ENCODE measurements at regions not wholly inside any gene's neighbourhood (a gene's known extent, or its start where the extent isn't known, plus 50 kb on each side); places are given as distances from the start of the nearest gene placed in this dataset.

DNA sequence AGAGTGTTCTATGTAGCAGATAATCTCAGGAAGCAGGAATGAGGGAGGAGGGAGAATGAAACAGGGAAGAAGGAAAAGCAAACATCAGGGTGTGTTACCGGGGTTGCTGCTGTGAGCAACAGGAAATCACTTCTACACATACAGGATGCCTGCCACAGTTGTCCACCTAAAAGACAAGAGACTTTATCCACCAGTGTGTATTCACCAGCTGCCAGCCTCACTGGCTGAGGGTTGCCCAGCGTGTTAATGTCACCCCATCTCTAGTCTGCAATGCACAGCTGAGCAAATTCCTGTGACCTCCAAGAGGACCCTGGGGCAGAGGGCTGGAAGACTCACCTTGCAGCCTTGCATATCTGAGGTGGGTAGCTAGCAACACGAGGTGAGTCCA is 183.7 kb downstream of the GPAM start:
- no peaks in the 10 kb centered on the region for H3K9me3 Mint-ChIP-seq (ENCODE audit: insufficient read depth)
- H4K20me1 ChIP-seq (ENCODE audit: control insufficient read depth, insufficient read depth, low read length, poor library complexity, severe bottlenecking): no peaks in the 10 kb centered on the region
- POLR2A ChIA-PET: no interaction called here
- H3K9me3 ChIP-seq (ENCODE audit: control extremely low read depth in 1 of 3, control insufficient read depth in 2 of 3, insufficient read depth in 1 of 3, low read length in 2 of 3): no peaks in the 10 kb centered on the region
- WGBS (ENCODE audit: insufficient coverage): 83% methylated on average over 1 of the region's 3 CpGs
- H3K4me1 ChIP-seq (ENCODE audit: control insufficient read depth in 2 of 2, insufficient read depth in 2 of 2, low read length in 2 of 2): no peaks in the 10 kb centered on the region
- H2AFZ ChIP-seq (ENCODE audit: insufficient read depth, low read depth, low read length, poor library complexity, severe bottlenecking): no peak overlapping the region
- intact Hi-C loops (cut with micrococcal nuclease): no loop called here
- ATAC-seq (ENCODE audit: low read depth): no peak
- no peaks in the 10 kb centered on the region for H3K4me1 Mint-ChIP-seq
- no peak for DNase-seq
- no peak overlapping the region for H3K4me3 ChIP-seq (ENCODE audit: control extremely low read depth in 1 of 5, extremely low read depth in 1 of 5, insufficient read depth in 1 of 5, low read depth in 2 of 5, low read length in 4 of 5)
- TF ChIP-seq EZH2 (IDR thresholded peaks at IDR 0.05; ENCODE audit: borderline replicate concordance, insufficient read depth, low read depth, low read length, poor library complexity, severe bottlenecking): no peak
- TF ChIP-seq, protein P1, sequence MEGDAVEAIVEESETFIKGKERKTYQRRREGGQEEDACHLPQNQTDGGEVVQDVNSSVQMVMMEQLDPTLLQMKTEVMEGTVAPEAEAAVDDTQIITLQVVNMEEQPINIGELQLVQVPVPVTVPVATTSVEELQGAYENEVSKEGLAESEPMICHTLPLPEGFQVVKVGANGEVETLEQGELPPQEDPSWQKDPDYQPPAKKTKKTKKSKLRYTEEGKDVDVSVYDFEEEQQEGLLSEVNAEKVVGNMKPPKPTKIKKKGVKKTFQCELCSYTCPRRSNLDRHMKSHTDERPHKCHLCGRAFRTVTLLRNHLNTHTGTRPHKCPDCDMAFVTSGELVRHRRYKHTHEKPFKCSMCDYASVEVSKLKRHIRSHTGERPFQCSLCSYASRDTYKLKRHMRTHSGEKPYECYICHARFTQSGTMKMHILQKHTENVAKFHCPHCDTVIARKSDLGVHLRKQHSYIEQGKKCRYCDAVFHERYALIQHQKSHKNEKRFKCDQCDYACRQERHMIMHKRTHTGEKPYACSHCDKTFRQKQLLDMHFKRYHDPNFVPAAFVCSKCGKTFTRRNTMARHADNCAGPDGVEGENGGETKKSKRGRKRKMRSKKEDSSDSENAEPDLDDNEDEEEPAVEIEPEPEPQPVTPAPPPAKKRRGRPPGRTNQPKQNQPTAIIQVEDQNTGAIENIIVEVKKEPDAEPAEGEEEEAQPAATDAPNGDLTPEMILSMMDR (IDR thresholded peaks at IDR 0.05): no peak
- peaks cover 12% of the 10 kb centered on the region for H3K27me3 Mint-ChIP-seq
- H3K27ac Mint-ChIP-seq: no peak overlapping the region
- no peak overlapping the region for H3K4me3 Mint-ChIP-seq
- CTCF ChIA-PET: no interaction called here
- peaks cover 0 to 3% (median 0%) of the 10 kb centered on the region in 4 experiments for H3K27me3 ChIP-seq (replicated peaks in 1 of 4; ENCODE audit: control extremely low read depth in 1 of 4, control insufficient read depth in 3 of 4, insufficient read depth in 4 of 4, low read length in 3 of 4)
- H3K79me2 ChIP-seq (ENCODE audit: control insufficient read depth, insufficient read depth, low read length): no peaks in the 10 kb centered on the region
- no peaks in the 10 kb centered on the region for H3K36me3 ChIP-seq (replicated peaks in 1 of 2; ENCODE audit: control extremely low read depth in 1 of 2, control insufficient read depth in 1 of 2, extremely low read depth in 1 of 2, insufficient read depth in 2 of 2, low read length in 1 of 2)
- no peak overlapping the region for H3K4me2 ChIP-seq (replicated peaks; ENCODE audit: low read depth, low read length, poor library complexity, severe bottlenecking)
- H3K27ac ChIP-seq (ENCODE audit: low read length in 2 of 2): no peak overlapping the region
- H3K9ac ChIP-seq (ENCODE audit: low read length): no peak overlapping the region

DNA sequence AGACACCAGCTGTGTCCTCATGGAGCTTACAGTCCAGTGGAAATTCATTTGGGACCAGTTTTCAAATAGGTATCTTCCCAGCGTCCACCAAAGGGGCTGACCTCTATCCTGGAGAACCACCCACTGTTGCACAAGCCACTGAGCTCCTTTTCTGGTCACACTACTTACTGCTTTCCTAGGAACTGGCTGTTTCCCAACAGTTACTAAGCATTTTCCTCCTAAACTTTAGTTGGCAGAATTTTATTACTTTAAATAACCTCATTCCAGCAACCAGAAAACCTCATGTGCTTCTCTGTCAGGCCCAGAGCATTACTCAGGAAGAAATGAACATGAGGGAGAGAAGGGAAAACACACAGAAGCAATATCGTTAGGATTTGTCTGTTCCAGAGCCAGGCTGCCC is 183.1 kb downstream of the GPAM start:
- Histone ChIP-seq H3K27me3 (replicated peaks in 1 of 4; ENCODE audit: control extremely low read depth in 1 of 4, control insufficient read depth in 3 of 4, insufficient read depth in 4 of 4, low read length in 3 of 4) (peaks cover 0 to 3% (median 0%) of the 10 kb centered on the region in 4 experiments), H4K20me1 (ENCODE audit: control insufficient read depth, insufficient read depth, low read length, poor library complexity, severe bottlenecking) (no peaks in the 10 kb centered on the region), H3K79me2 (ENCODE audit: control insufficient read depth, insufficient read depth, low read length) (no peaks in the 10 kb centered on the region), H3K27ac (ENCODE audit: low read length in 2 of 2) (no peak overlapping the region), H3K4me2 (replicated peaks; ENCODE audit: low read depth, low read length, poor library complexity, severe bottlenecking) (no peak overlapping the region), H3K9me3 (ENCODE audit: control extremely low read depth in 1 of 3, control insufficient read depth in 2 of 3, insufficient read depth in 1 of 3, low read length in 2 of 3) (no peaks in the 10 kb centered on the region), H2AFZ (ENCODE audit: insufficient read depth, low read depth, low read length, poor library complexity, severe bottlenecking) (no peak overlapping the region), H3K36me3 (replicated peaks in 1 of 2; ENCODE audit: control extremely low read depth in 1 of 2, control insufficient read depth in 1 of 2, extremely low read depth in 1 of 2, insufficient read depth in 2 of 2, low read length in 1 of 2) (no peaks in the 10 kb centered on the region), H3K4me3 (ENCODE audit: control extremely low read depth in 1 of 5, extremely low read depth in 1 of 5, insufficient read depth in 1 of 5, low read depth in 2 of 5, low read length in 4 of 5) (no peak overlapping the region), H3K4me1 (ENCODE audit: control insufficient read depth in 2 of 2, insufficient read depth in 2 of 2, low read length in 2 of 2) (no peaks in the 10 kb centered on the region), H3K9ac (ENCODE audit: low read length) (no peak overlapping the region)
- Mint-ChIP-seq H3K27me3 (peaks cover 12% of the 10 kb centered on the region), H3K27ac (no peak overlapping the region), H3K9me3 (ENCODE audit: insufficient read depth) (no peaks in the 10 kb centered on the region), H3K4me3 (no peak overlapping the region), H3K4me1 (no peaks in the 10 kb centered on the region)
- ChIA-PET CTCF (no interaction called here), POLR2A (no interaction called here)
- 69% methylated on average over 1 of the region's 2 CpGs for WGBS (ENCODE audit: insufficient coverage)
- intact Hi-C loops (cut with micrococcal nuclease): no loop called here
- ATAC-seq (ENCODE audit: low read depth) (no peak), DNase-seq (no peak)
- no peak for TF ChIP-seq EZH2 (IDR thresholded peaks at IDR 0.05; ENCODE audit: borderline replicate concordance, insufficient read depth, low read depth, low read length, poor library complexity, severe bottlenecking)
- TF ChIP-seq, protein P1 (IDR thresholded peaks at IDR 0.05): no peak
